IMR-90 (cell line): ENCODE measurements at regions not wholly inside any gene's neighbourhood (a gene's known extent, or its start where the extent isn't known, plus 50 kb on each side); places are given as distances from the start of the nearest gene placed in this dataset.
A peak's percentile ranks its signal among the peaks of the same experiment; 100 is the strongest.

Experiments
- ATAC-seq: fragments of 200-7000 bp; cut with Tn5 transposase; 2 replicates; pipeline ENCODE4 v1.9.1; 2020; ENCODE audit warnings: low read depth, mild to moderate bottlenecking, moderate library complexity
- BruUV-seq: library from RNA; stranded (reverse); fragments of 400-500 nt; replicated peaks from 2 replicates; lab custom pipeline; 2021; lab: Mats Ljungman, UMichigan
- CTCF ChIA-PET: fragments of 300-600 bp; formaldehyde crosslinking; extraction: SDS; loops from one replicate; lab custom pipeline; 2021; ENCODE audit warnings: antibody characterized with exemption; lab: Yijun Ruan, JAX
- POLR2A ChIA-PET: fragments of 300-600 bp; sonication (Branson Sonifier 250); formaldehyde crosslinking; loops from one replicate; lab custom pipeline; 2022; ENCODE audit warnings: antibody characterized with exemption; ENCODE audit not compliant: unreplicated experiment; lab: Charles Lee
- DNase-seq: peaks from one replicate; pipeline ENCODE4 v3.0.0; 2013
- H2AFZ ChIP-seq: replicated peaks from 2 replicates; pipeline ENCODE3; 2013; ENCODE audit warnings: low read length, mild to moderate bottlenecking; ENCODE audit not compliant: poor library complexity
- H2AK5ac ChIP-seq: 2 replicates; pipeline ENCODE4 v1.6.1; 2013; ENCODE audit warnings: low read depth, low read length, inconsistent platforms
- H2AK9ac ChIP-seq: replicated peaks from 2 replicates; pipeline ENCODE3; 2013; ENCODE audit warnings: mild to moderate bottlenecking, low read depth, low read length, moderate library complexity; ENCODE audit not compliant: poor library complexity
- H2BK120ac ChIP-seq: 2 replicates; pipeline ENCODE4 v1.6.1; 2013; ENCODE audit warnings: low read depth, low read length, inconsistent platforms
- H2BK15ac ChIP-seq: 3 replicates; pipeline ENCODE4 v1.6.1; 2013; ENCODE audit warnings: low read depth, low read length, inconsistent platforms
- H2BK20ac ChIP-seq: 2 replicates; pipeline ENCODE4 v1.6.1; 2013; ENCODE audit warnings: low read depth, mild to moderate bottlenecking, inconsistent platforms, low read length, moderate library complexity
- H2BK5ac ChIP-seq: 2 replicates; pipeline ENCODE4 v1.6.1; 2013; ENCODE audit warnings: mild to moderate bottlenecking, low read depth, low read length, inconsistent platforms; ENCODE audit not compliant: poor library complexity, severe bottlenecking
- H3K14ac ChIP-seq: replicated peaks from 2 replicates; pipeline ENCODE4 v1.6.1; 2013; ENCODE audit warnings: low read depth, low read length, inconsistent platforms
- H3K18ac ChIP-seq: 2 replicates; pipeline ENCODE4 v1.6.1; 2013; ENCODE audit warnings: low read depth, low read length, control low read depth
- H3K23ac ChIP-seq: 2 replicates; pipeline ENCODE4 v1.6.1; 2013; ENCODE audit warnings: low read depth, low read length, inconsistent platforms
- H3K27ac ChIP-seq: 2 replicates; pipeline ENCODE4 v1.5.1; 2013; ENCODE audit warnings: mild to moderate bottlenecking, control low read depth, low read length; ENCODE audit not compliant: insufficient read depth
- H3K27me3 ChIP-seq: 2 replicates; pipeline ENCODE4 v1.6.1; 2013; ENCODE audit warnings: low read length; ENCODE audit not compliant: control insufficient read depth, insufficient read depth
- H3K36me3 ChIP-seq: 2 replicates; pipeline ENCODE4 v1.6.1; 2013; ENCODE audit warnings: low read length, mixed read lengths; ENCODE audit not compliant: control insufficient read depth, insufficient read depth
- H3K4ac ChIP-seq: 2 replicates; pipeline ENCODE4 v1.6.1; 2013; ENCODE audit warnings: low read depth, low read length, inconsistent platforms
- H3K4me1 ChIP-seq: 2 replicates; pipeline ENCODE4 v1.6.1; 2013; ENCODE audit warnings: low read length, mixed read lengths; ENCODE audit not compliant: control insufficient read depth, insufficient read depth
- H3K4me2 ChIP-seq: 2 replicates; pipeline ENCODE4 v1.6.1; 2013; ENCODE audit warnings: low read depth, mild to moderate bottlenecking, control low read depth, low read length, moderate library complexity
- H3K4me3 ChIP-seq: 2 replicates; pipeline ENCODE4 v1.5.1; 2013; ENCODE audit warnings: low read depth, mild to moderate bottlenecking, control low read depth, low read length, moderate library complexity; ENCODE audit not compliant: insufficient read depth
- H3K56ac ChIP-seq: 2 replicates; pipeline ENCODE4 v1.6.1; 2013; ENCODE audit warnings: low read length, inconsistent platforms; ENCODE audit not compliant: insufficient read depth; ENCODE audit errors: extremely low read depth
- H3K79me1 ChIP-seq, 2 experiments: 2 replicates each; pipeline ENCODE4 v1.6.1; 2013; ENCODE audit warnings: low read length in 2 of 2, inconsistent platforms in 1 of 2, low read depth in 1 of 2
- H3K9ac ChIP-seq: 2 replicates; pipeline ENCODE4 v1.6.1; 2013; ENCODE audit warnings: low read depth, low read length, control low read depth
- H3K9me1 ChIP-seq: 2 replicates; pipeline ENCODE4 v1.6.1; 2013; ENCODE audit warnings: low read length, inconsistent platforms; ENCODE audit not compliant: insufficient read depth
- H3K9me3 ChIP-seq: 2 replicates; pipeline ENCODE4 v1.6.1; 2013; ENCODE audit warnings: low read length; ENCODE audit not compliant: control insufficient read depth, insufficient read depth
- H4K20me1 ChIP-seq: 2 replicates; pipeline ENCODE4 v1.6.1; 2013; ENCODE audit warnings: low read length, inconsistent platforms; ENCODE audit not compliant: insufficient read depth
- H4K5ac ChIP-seq: 2 replicates; pipeline ENCODE4 v1.6.1; 2013; ENCODE audit warnings: mild to moderate bottlenecking, low read depth, low read length, control low read depth
- H4K8ac ChIP-seq, 2 experiments: 2 replicates each; pipeline ENCODE4 v1.6.1; 2013; ENCODE audit warnings: low read depth in 2 of 2, low read length in 2 of 2, control low read depth in 1 of 2, inconsistent platforms in 1 of 2
- H4K91ac ChIP-seq: 2 replicates; pipeline ENCODE4 v1.6.1; 2013; ENCODE audit warnings: low read depth, low read length, inconsistent platforms; ENCODE audit not compliant: insufficient read depth
- BHLHE40 ChIP-seq: fragments of 150-350 bp; IDR thresholded peaks from 2 replicates; pipeline ENCODE4 v1.6.1; 2016; ENCODE audit warnings: mild to moderate bottlenecking, low read depth, low read length
- CHD1 ChIP-seq: IDR thresholded peaks from 2 replicates; pipeline ENCODE4 v1.6.1; 2012; ENCODE audit warnings: low read depth, low read length, improper control_type of control experiment
- FOS ChIP-seq: fragments of 150-350 bp; IDR thresholded peaks from 2 replicates; pipeline ENCODE4 v1.6.1; 2016; ENCODE audit warnings: low read depth, low read length
- MAZ ChIP-seq: IDR thresholded peaks from 2 replicates; pipeline ENCODE4 v1.6.1; 2012; ENCODE audit warnings: low read depth, mild to moderate bottlenecking, low read length, improper control_type of control experiment, moderate library complexity, borderline replicate concordance
- POLR2A ChIP-seq: IDR thresholded peaks from 2 replicates; pipeline ENCODE4 v1.6.1; 2012; ENCODE audit warnings: mild to moderate bottlenecking, low read depth, low read length
- RFX5 ChIP-seq: IDR thresholded peaks from 2 replicates; pipeline ENCODE4 v1.8.0; 2012; ENCODE audit warnings: low read depth, mild to moderate bottlenecking, low read length, moderate library complexity
- WGBS, 2 experiments: methylation state at CpG; one replicate each; pipeline versions ENCODE4 v1.1.5 to v1.1.7; 2013; ENCODE audit warnings: missing lambda C conversion rate in 2 of 2; ENCODE audit not compliant: insufficient read length in 1 of 2; ENCODE audit errors: extremely low coverage in 2 of 2; 5-methylcytosine and 5-hydroxymethylcytosine counted together
- dilution Hi-C: fragments of 300-500 bp; cut with HindIII; formaldehyde crosslinking; loops from one replicate; pipeline ENCODE4 v1.14.3; 2018; ENCODE audit warnings: low sequenced_read_pairs; ENCODE audit not compliant: unreplicated experiment
- in situ Hi-C: fragments of 300-500 bp; cut with MboI; formaldehyde crosslinking; loops from 3 replicates; pipeline ENCODE4 v1.14.3; 2019; ENCODE audit warnings: low sequenced_read_pairs, inconsistent platforms, mixed read lengths
- intact Hi-C: fragments of 100-400 bp; cut with micrococcal nuclease; formaldehyde crosslinking; loops from 2 replicates; pipeline ENCODE4 v1.10.0; 2022

DNA sequence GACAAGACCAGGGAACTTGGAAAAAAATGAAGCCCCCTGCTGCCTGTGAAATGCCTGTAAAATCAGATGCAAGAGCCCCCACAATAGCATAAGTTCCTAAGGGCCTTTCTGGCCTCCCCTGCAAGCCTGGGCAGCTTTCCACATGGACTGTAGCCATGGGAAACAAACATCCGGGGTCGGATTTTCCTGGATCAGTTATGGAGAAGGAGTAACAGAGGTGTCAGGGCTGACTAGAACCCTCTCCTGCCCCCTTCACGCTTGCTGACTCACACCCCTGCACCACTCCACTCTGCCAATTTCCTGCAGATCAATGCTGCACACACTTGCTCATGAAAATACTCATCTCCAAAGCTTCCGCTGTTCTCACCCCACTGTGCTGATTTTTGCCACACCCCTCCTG, 258.6 kb downstream of the CBLN1 start:
- no peak overlapping the region for H4K91ac ChIP-seq
- no peaks in the 10 kb centered on the region for H4K20me1 ChIP-seq
- WGBS, 2 experiments: no CpG with 5 or more reads among the region's 4 CpGs
- no peak overlapping the region for H3K4me2 ChIP-seq
- H3K79me1 ChIP-seq: no peaks in the 10 kb centered on the region
- no peaks in the 10 kb centered on the region; the same call in 1 of the 2 replicates for H3K9me1 ChIP-seq
- CTCF ChIA-PET: no interaction called here
- H3K18ac ChIP-seq: no peak overlapping the region
- peaks cover 16% of the 10 kb centered on the region for H3K27me3 ChIP-seq
- no peak overlapping the region for H2BK120ac ChIP-seq
- no peak overlapping the region for H2AK9ac ChIP-seq
- no peak overlapping the region for H2AK5ac ChIP-seq
- no peak overlapping the region for H2BK5ac ChIP-seq
- H2BK20ac ChIP-seq: no peak overlapping the region
- H2AFZ ChIP-seq: no peak overlapping the region
- no peak overlapping the region for H4K8ac ChIP-seq
- H3K4me3 ChIP-seq: no peak overlapping the region
- no peak overlapping the region for H4K5ac ChIP-seq
- H3K56ac ChIP-seq: no peak overlapping the region
- H3K23ac ChIP-seq: no peak overlapping the region
- dilution Hi-C loops (no loop called here), intact Hi-C loops (no loop called here), in situ Hi-C loops (no loop called here)
- no peak overlapping the region for H3K4ac ChIP-seq
- no peak overlapping the region for H3K27ac ChIP-seq
- H2BK15ac ChIP-seq: no peak overlapping the region
- DNase-seq: peak; percentile 39
- H3K36me3 ChIP-seq: no peaks in the 10 kb centered on the region
- no peak overlapping the region for H3K9ac ChIP-seq
- POLR2A ChIA-PET: no interaction called here
- no TSS peak for BruUV-seq
- ATAC-seq: peak; percentile 67
- H3K14ac ChIP-seq: no peak overlapping the region
- TF ChIP-seq RFX5 (no peak), FOS (no peak), CHD1 (no peak), MAZ (no peak), BHLHE40 (no peak), POLR2A (no peak)
- H3K9me3 ChIP-seq: no peaks in the 10 kb centered on the region
- peaks cover 4% of the 10 kb centered on the region; the same call in 1 of the 2 replicates for H3K4me1 ChIP-seq
